NCI-H2227 (cell line): ENCODE measurements at regions not wholly inside any gene's neighbourhood (a gene's known extent, or its start where the extent isn't known, plus 50 kb on each side); places are given as distances from the start of the nearest gene placed in this dataset.

Experiments used
- DNase-seq: peaks from one replicate; lab custom pipeline; 2025; ENCODE audit not compliant: unreplicated experiment; lab: John Stamatoyannopoulos, UW

GRCh38 chr15:29612096-29612495 lies 210.2 kb downstream of the TJP1 start:
- no peak for DNase-seq

GRCh38 chr15:29611057-29611456 lies 211.2 kb downstream of the TJP1 start:
- DNase-seq, result no peak

- DNase-seq, result no peak
Measured at GRCh38 chr15:29601811-29602210, 220.5 kb downstream of the TJP1 start.

GRCh38 chr15:29600262-29600661 lies 222.0 kb downstream of the TJP1 start:
- DNase-seq, result no peak

- no peak for DNase-seq
Measured at GRCh38 chr15:29596266-29596665, 226.0 kb downstream of the TJP1 start.

GRCh38 chr15:29593629-29594028 lies 228.6 kb downstream of the TJP1 start:
- no peak for DNase-seq

GRCh38 chr15:29593111-29593510 lies 229.2 kb downstream of the TJP1 start:
- DNase-seq, result no peak

GRCh38 chr15:29590701-29591100 lies 231.6 kb downstream of the TJP1 start:
- no peak for DNase-seq

GRCh38 chr15:29589975-29590374 lies 232.3 kb downstream of the TJP1 start:
- no peak for DNase-seq

GRCh38 chr15:29589416-29589815 lies 232.9 kb downstream of the TJP1 start:
- no peak for DNase-seq

GRCh38 chr15:29573197-29573838 lies 248.9 kb downstream of the TJP1 start:
- DNase-seq, result no peak

- DNase-seq, result no peak
Measured at GRCh38 chr15:29571792-29572431, 250.4 kb downstream of the TJP1 start.

- DNase-seq, result peak; percentile 73
Measured at GRCh38 chr15:29570948-29571791, 251.1 kb downstream of the TJP1 start.

GRCh38 chr15:29570121-29570947 lies 251.9 kb downstream of the TJP1 start:
- peak; percentile 42 for DNase-seq

- DNase-seq, result peak; percentile 5
Measured at GRCh38 chr15:29569533-29570092, 252.7 kb downstream of the TJP1 start.

GRCh38 chr15:29568840-29569532 lies 253.3 kb downstream of the TJP1 start:
- DNase-seq, result peak; percentile 38

- no peak for DNase-seq
Measured at GRCh38 chr15:29567336-29567735, 254.9 kb downstream of the TJP1 start.

GRCh38 chr15:29566914-29567313 lies 255.4 kb downstream of the TJP1 start:
- DNase-seq, result no peak

GRCh38 chr15:29563112-29563511 lies 259.2 kb downstream of the TJP1 start:
- no peak for DNase-seq

GRCh38 chr15:29560896-29561295 lies 261.4 kb downstream of the TJP1 start:
- DNase-seq, result no peak
